ENCODE measurements at regions not wholly inside any gene's neighbourhood (a gene's known extent, or its start where the extent isn't known, plus 50 kb on each side); places are given as distances from the start of the nearest gene placed in this dataset.

GRCh38 chr5:41621420-41621819, 111.0 kb upstream of the PLCXD3 start:
- no peak for TF ChIP-seq CTCF (conservative IDR thresholded peaks at IDR 0.05; ENCODE audit: low read length)
- TF ChIP-seq EZH2phosphoT487 (IDR thresholded peaks at IDR 0.05; ENCODE audit: borderline replicate concordance, low read depth, low read length) = no peak
